ENCODE measurements at regions not wholly inside any gene's neighbourhood (a gene's known extent, or its start where the extent isn't known, plus 50 kb on each side); places are given as distances from the start of the nearest gene placed in this dataset.
"Not testable (repeated sequence)": the region's sequence is repeated elsewhere in the genome, so short reads cannot be mapped to it uniquely, and the experiment has no call there.

- Mint-ChIP-seq H3K4me1 (ENCODE audit: low read depth) (no peaks in the 10 kb centered on the region), H3K27me3 (peaks cover 1% of the 10 kb centered on the region), H3K36me3 (ENCODE audit: low read depth) (no peaks in the 10 kb centered on the region), H3K4me3 (no peak overlapping the region), H3K27ac (no peak overlapping the region), H3K9me3 (no peaks in the 10 kb centered on the region)
- ChIA-PET POLR2A (no interaction called here), CTCF (no interaction called here)
- DNase-seq (no peak), ATAC-seq (no peak)
- no peak for TF ChIP-seq CTCF (IDR thresholded peaks at IDR 0.05)
- intact Hi-C loops (cut with micrococcal nuclease), result no loop called here
These were observed 187.4 kb downstream of the OR4M2 start for GRCh38 chr15:22267761-22268160.

GRCh38 chr15:22268201-22268600, 187.9 kb downstream of the OR4M2 start:
- H3K4me1 Mint-ChIP-seq (ENCODE audit: low read depth); POLR2A ChIA-PET; DNase-seq; ATAC-seq; intact Hi-C loops (cut with micrococcal nuclease); H3K36me3 Mint-ChIP-seq (ENCODE audit: low read depth); H3K27ac Mint-ChIP-seq; H3K4me3 Mint-ChIP-seq; H3K27me3 Mint-ChIP-seq; H3K9me3 Mint-ChIP-seq; CTCF ChIA-PET: not testable (repeated sequence)

GRCh38 chr15:22268654-22269053, 188.3 kb downstream of the OR4M2 start:
- DNase-seq; ATAC-seq; H3K9me3 Mint-ChIP-seq; H3K4me1 Mint-ChIP-seq (ENCODE audit: low read depth); CTCF ChIA-PET; H3K4me3 Mint-ChIP-seq; H3K27ac Mint-ChIP-seq; intact Hi-C loops (cut with micrococcal nuclease); H3K27me3 Mint-ChIP-seq; POLR2A ChIA-PET; H3K36me3 Mint-ChIP-seq (ENCODE audit: low read depth): not testable (repeated sequence)

- intact Hi-C loops (cut with micrococcal nuclease); H3K9me3 Mint-ChIP-seq; CTCF ChIA-PET; H3K4me1 Mint-ChIP-seq (ENCODE audit: low read depth); POLR2A ChIA-PET; H3K4me3 Mint-ChIP-seq; H3K27ac Mint-ChIP-seq; H3K36me3 Mint-ChIP-seq (ENCODE audit: low read depth); H3K27me3 Mint-ChIP-seq; ATAC-seq; DNase-seq: not testable (repeated sequence)
These were observed 186.2 kb upstream of the GOLGA6L22 start for GRCh38 chr15:22272286-22273160.

GRCh38 chr15:22273185-22273584, 185.5 kb upstream of the GOLGA6L22 start:
- H3K27ac Mint-ChIP-seq; DNase-seq; POLR2A ChIA-PET; H3K27me3 Mint-ChIP-seq; CTCF ChIA-PET; H3K4me3 Mint-ChIP-seq; H3K36me3 Mint-ChIP-seq (ENCODE audit: low read depth); ATAC-seq; H3K9me3 Mint-ChIP-seq; H3K4me1 Mint-ChIP-seq (ENCODE audit: low read depth); intact Hi-C loops (cut with micrococcal nuclease): not testable (repeated sequence)

GRCh38 chr15:22274376-22274775, 184.3 kb upstream of the GOLGA6L22 start:
- intact Hi-C loops (cut with micrococcal nuclease); POLR2A ChIA-PET; CTCF ChIA-PET; H3K27me3 Mint-ChIP-seq; H3K9me3 Mint-ChIP-seq; H3K27ac Mint-ChIP-seq; H3K4me3 Mint-ChIP-seq; DNase-seq; H3K4me1 Mint-ChIP-seq (ENCODE audit: low read depth); ATAC-seq; H3K36me3 Mint-ChIP-seq (ENCODE audit: low read depth): not testable (repeated sequence)

- H3K27ac Mint-ChIP-seq; H3K4me1 Mint-ChIP-seq (ENCODE audit: low read depth); POLR2A ChIA-PET: not testable (repeated sequence)
These were observed 177.9 kb upstream of the GOLGA6L22 start for GRCh38 chr15:22280770-22281169.

GRCh38 chr15:22282794-22283533, 175.7 kb upstream of the GOLGA6L22 start:
- H3K4me3 Mint-ChIP-seq; intact Hi-C loops (cut with micrococcal nuclease); H3K27me3 Mint-ChIP-seq; H3K9me3 Mint-ChIP-seq; ATAC-seq; H3K4me1 Mint-ChIP-seq (ENCODE audit: low read depth); H3K27ac Mint-ChIP-seq; POLR2A ChIA-PET; H3K36me3 Mint-ChIP-seq (ENCODE audit: low read depth); CTCF ChIA-PET: not testable (repeated sequence)
- peak; percentile 15 for DNase-seq

More at GRCh38 chr15:22280770-22281169, 177.9 kb upstream of the GOLGA6L22 start:
- CTCF ChIA-PET; DNase-seq; H3K27me3 Mint-ChIP-seq; intact Hi-C loops (cut with micrococcal nuclease); H3K9me3 Mint-ChIP-seq; ATAC-seq; H3K36me3 Mint-ChIP-seq (ENCODE audit: low read depth); H3K4me3 Mint-ChIP-seq: not testable (repeated sequence)

- H3K27me3 Mint-ChIP-seq; H3K36me3 Mint-ChIP-seq (ENCODE audit: low read depth); H3K9me3 Mint-ChIP-seq; DNase-seq; H3K4me1 Mint-ChIP-seq (ENCODE audit: low read depth); POLR2A ChIA-PET; CTCF ChIA-PET; ATAC-seq; H3K27ac Mint-ChIP-seq; H3K4me3 Mint-ChIP-seq; intact Hi-C loops (cut with micrococcal nuclease): not testable (repeated sequence)
These were observed 173.8 kb upstream of the GOLGA6L22 start for GRCh38 chr15:22284795-22285420.

- POLR2A ChIA-PET; ATAC-seq; H3K27me3 Mint-ChIP-seq; H3K27ac Mint-ChIP-seq; H3K4me1 Mint-ChIP-seq (ENCODE audit: low read depth); H3K4me3 Mint-ChIP-seq; CTCF ChIA-PET; H3K36me3 Mint-ChIP-seq (ENCODE audit: low read depth); H3K9me3 Mint-ChIP-seq; DNase-seq; intact Hi-C loops (cut with micrococcal nuclease): not testable (repeated sequence)
These were observed 167.6 kb upstream of the GOLGA6L22 start for GRCh38 chr15:22291054-22291453.

GRCh38 chr15:22303112-22303511, 155.6 kb upstream of the GOLGA6L22 start:
- H3K27me3 Mint-ChIP-seq; POLR2A ChIA-PET; intact Hi-C loops (cut with micrococcal nuclease); ATAC-seq; DNase-seq; H3K4me3 Mint-ChIP-seq; H3K4me1 Mint-ChIP-seq (ENCODE audit: low read depth); H3K27ac Mint-ChIP-seq; H3K9me3 Mint-ChIP-seq; H3K36me3 Mint-ChIP-seq (ENCODE audit: low read depth); CTCF ChIA-PET: not testable (repeated sequence)

Data from activated CD8-positive, alpha-beta T cell treated with anti-CD3 and anti-CD28 coated beads for 36 hours (primary cell).